ENCODE measurements at regions not wholly inside any gene's neighbourhood (a gene's known extent, or its start where the extent isn't known, plus 50 kb on each side); places are given as distances from the start of the nearest gene placed in this dataset.
"Not testable (repeated sequence)": the region's sequence is repeated elsewhere in the genome, so short reads cannot be mapped to it uniquely, and the experiment has no call there.

GRCh38 chr6:106860940-106861339, 113.6 kb downstream of the CD24 start:
- no peaks in the 10 kb centered on the region for H3K9me3 ChIP-seq
- no peak for DNase-seq
- TF ChIP-seq CTCF (IDR thresholded peaks at IDR 0.05; ENCODE audit: low read depth, low read length): no peak
- H3K4me3 ChIP-seq (ENCODE audit: low read depth, low read length): no peak overlapping the region
- H3K4me1 ChIP-seq: no peaks in the 10 kb centered on the region
- no peaks in the 10 kb centered on the region for H3K36me3 ChIP-seq
- H3K27me3 ChIP-seq: no peaks in the 10 kb centered on the region

GRCh38 chr6:106858653-106859092, 115.9 kb downstream of the CD24 start:
- Histone ChIP-seq H3K4me3 (ENCODE audit: low read depth, low read length) (no peak overlapping the region), H3K9me3 (no peaks in the 10 kb centered on the region), H3K27me3 (no peaks in the 10 kb centered on the region), H3K4me1 (no peaks in the 10 kb centered on the region), H3K36me3 (no peaks in the 10 kb centered on the region)
- TF ChIP-seq CTCF (IDR thresholded peaks at IDR 0.05; ENCODE audit: low read depth, low read length): no peak
- no peak for DNase-seq

- no peaks in the 10 kb centered on the region for H3K4me1 ChIP-seq
- no peaks in the 10 kb centered on the region for H3K36me3 ChIP-seq
- H3K9me3 ChIP-seq: no peaks in the 10 kb centered on the region
- no peak for TF ChIP-seq CTCF (IDR thresholded peaks at IDR 0.05; ENCODE audit: low read depth, low read length)
- no peaks in the 10 kb centered on the region for H3K27me3 ChIP-seq
- DNase-seq: no peak
- H3K4me3 ChIP-seq (ENCODE audit: low read depth, low read length): no peak overlapping the region
These were observed 116.5 kb downstream of the CD24 start for GRCh38 chr6:106857771-106858652.

GRCh38 chr6:106857310-106857709, 117.2 kb downstream of the CD24 start:
- H3K4me3 ChIP-seq (ENCODE audit: low read depth, low read length); DNase-seq; H3K4me1 ChIP-seq; H3K36me3 ChIP-seq; H3K9me3 ChIP-seq; H3K27me3 ChIP-seq: not testable (repeated sequence)

- H3K4me3 ChIP-seq (ENCODE audit: low read depth, low read length): no peak overlapping the region
- H3K9me3 ChIP-seq: no peaks in the 10 kb centered on the region
- no peak for TF ChIP-seq CTCF (IDR thresholded peaks at IDR 0.05; ENCODE audit: low read depth, low read length)
- H3K27me3 ChIP-seq: no peaks in the 10 kb centered on the region
- DNase-seq: no peak
- H3K4me1 ChIP-seq: no peaks in the 10 kb centered on the region
- no peaks in the 10 kb centered on the region for H3K36me3 ChIP-seq
These were observed 118.2 kb downstream of the CD24 start for GRCh38 chr6:106856227-106856874.

GRCh38 chr6:106855117-106855516, 119.4 kb downstream of the CD24 start:
- H3K36me3 ChIP-seq: no peaks in the 10 kb centered on the region
- no peaks in the 10 kb centered on the region for H3K9me3 ChIP-seq
- TF ChIP-seq CTCF (IDR thresholded peaks at IDR 0.05; ENCODE audit: low read depth, low read length): no peak
- no peaks in the 10 kb centered on the region for H3K4me1 ChIP-seq
- DNase-seq: no peak
- no peak overlapping the region for H3K4me3 ChIP-seq (ENCODE audit: low read depth, low read length)
- no peaks in the 10 kb centered on the region for H3K27me3 ChIP-seq

Measured in BE2C (cell line).